ENCODE measurements at regions not wholly inside any gene's neighbourhood (a gene's known extent, or its start where the extent isn't known, plus 50 kb on each side); places are given as distances from the start of the nearest gene placed in this dataset.

GRCh38 chr3:190242147-190242546 lies 80.1 kb downstream of the CLDN1 start:
- TF ChIP-seq CTCF (conservative IDR thresholded peaks at IDR 0.05) (no peak), ZFX (IDR thresholded peaks at IDR 0.05) (no peak)
